NCI-H345 (cell line): ENCODE measurements at regions not wholly inside any gene's neighbourhood (a gene's known extent, or its start where the extent isn't known, plus 50 kb on each side); places are given as distances from the start of the nearest gene placed in this dataset.
"Not testable (repeated sequence)": the region's sequence is repeated elsewhere in the genome, so short reads cannot be mapped to it uniquely, and the experiment has no call there.

Source experiments
- DNase-seq: peaks from one replicate; lab custom pipeline; 2025; lab: John Stamatoyannopoulos, UW

- no peak for DNase-seq
These were observed 292.4 kb downstream of the DUSP6 start for GRCh38 chr12:89059721-89060541.

GRCh38 chr12:89059056-89059455, 293.2 kb downstream of the DUSP6 start:
- DNase-seq: no peak

GRCh38 chr12:89058402-89058801, 293.9 kb downstream of the DUSP6 start:
- DNase-seq: no peak

GRCh38 chr12:89053817-89054216, 298.5 kb downstream of the DUSP6 start:
- DNase-seq: not testable (repeated sequence)

GRCh38 chr12:89051065-89051677, 301.1 kb downstream of the DUSP6 start:
- peak; percentile 49 for DNase-seq

- DNase-seq: no peak
These were observed 304.4 kb downstream of the DUSP6 start for GRCh38 chr12:89047856-89048418.

GRCh38 chr12:89041078-89041477, 311.2 kb downstream of the DUSP6 start:
- no peak for DNase-seq

- no peak for DNase-seq
These were observed 311.9 kb downstream of the DUSP6 start for GRCh38 chr12:89040146-89040964.

GRCh38 chr12:89038831-89039512, 313.3 kb downstream of the DUSP6 start:
- no peak for DNase-seq

- DNase-seq: no peak
These were observed 319.2 kb downstream of the DUSP6 start for GRCh38 chr12:89033062-89033461.

- DNase-seq: no peak
These were observed 322.3 kb downstream of the DUSP6 start for GRCh38 chr12:89029961-89030360.

- no peak for DNase-seq
These were observed 327.7 kb downstream of the DUSP6 start for GRCh38 chr12:89024580-89024979.

- no peak for DNase-seq
These were observed 328.4 kb downstream of the DUSP6 start for GRCh38 chr12:89023936-89024335.

GRCh38 chr12:89020689-89021088, 331.6 kb downstream of the DUSP6 start:
- no peak for DNase-seq

- DNase-seq: no peak
These were observed 332.2 kb downstream of the DUSP6 start for GRCh38 chr12:89020121-89020480.

GRCh38 chr12:89019439-89020120, 332.7 kb downstream of the DUSP6 start:
- peak; percentile 88 for DNase-seq

GRCh38 chr12:89016970-89017778, 335.1 kb downstream of the DUSP6 start:
- peak; percentile 79 for DNase-seq

GRCh38 chr12:89015419-89015818, 336.9 kb downstream of the DUSP6 start:
- DNase-seq: no peak

GRCh38 chr12:88998421-88998820, 353.9 kb downstream of the DUSP6 start:
- no peak for DNase-seq

GRCh38 chr12:88996200-88996788, 356.0 kb downstream of the DUSP6 start:
- no peak for DNase-seq
